HG03342 (cell line): ENCODE measurements at regions not wholly inside any gene's neighbourhood (a gene's known extent, or its start where the extent isn't known, plus 50 kb on each side); places are given as distances from the start of the nearest gene placed in this dataset.
A peak's percentile ranks its signal among the peaks of the same experiment; 100 is the strongest.

Source experiments
- ATAC-seq: cut with Tn5 transposase; IDR thresholded peaks from one replicate; pipeline ENCODE4 v1.9.1; 2021; ENCODE audit warnings: mild to moderate bottlenecking, moderate library complexity; ENCODE audit not compliant: unreplicated experiment

DNA sequence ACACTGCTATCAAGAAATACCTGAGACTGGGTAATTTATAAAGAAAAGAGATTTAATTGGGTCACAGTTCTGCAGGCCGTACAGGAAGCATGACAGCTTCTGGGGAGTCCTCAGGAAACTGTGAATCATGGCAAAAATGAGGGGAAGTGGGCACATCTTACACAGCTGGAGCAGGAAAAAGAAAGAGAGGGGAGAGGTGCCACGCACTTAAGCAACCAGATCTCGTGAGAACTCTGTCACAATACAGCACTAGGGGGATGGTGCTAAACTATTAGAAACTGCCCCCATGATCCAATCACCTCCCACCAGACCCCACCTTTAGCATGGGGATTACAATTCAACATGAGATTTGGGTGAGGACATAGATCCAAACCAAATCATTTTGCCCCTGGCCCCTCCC lies 105.5 kb upstream of the CPLX2 start:
- ATAC-seq, result no peak

DNA sequence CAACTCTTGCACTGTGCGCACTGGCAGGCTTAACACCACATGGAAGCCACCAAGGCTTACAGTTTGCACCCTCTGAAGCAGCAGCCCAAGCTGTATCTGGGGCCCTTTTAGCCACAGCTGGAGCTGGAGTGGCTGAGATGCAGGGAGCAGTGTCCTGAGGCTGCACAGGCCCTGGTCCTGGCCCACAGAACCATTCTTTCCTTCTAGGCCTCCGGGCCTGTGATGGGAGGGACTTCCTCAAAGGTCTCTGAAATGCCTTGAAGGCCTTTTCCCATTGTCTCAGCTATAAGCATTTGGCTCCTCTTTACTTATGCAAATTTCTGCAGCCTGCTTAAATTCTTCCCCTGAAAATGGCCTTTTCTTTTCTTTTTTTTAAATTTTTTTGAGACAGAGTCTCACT lies 104.4 kb upstream of the CPLX2 start:
- ATAC-seq, result no peak

DNA sequence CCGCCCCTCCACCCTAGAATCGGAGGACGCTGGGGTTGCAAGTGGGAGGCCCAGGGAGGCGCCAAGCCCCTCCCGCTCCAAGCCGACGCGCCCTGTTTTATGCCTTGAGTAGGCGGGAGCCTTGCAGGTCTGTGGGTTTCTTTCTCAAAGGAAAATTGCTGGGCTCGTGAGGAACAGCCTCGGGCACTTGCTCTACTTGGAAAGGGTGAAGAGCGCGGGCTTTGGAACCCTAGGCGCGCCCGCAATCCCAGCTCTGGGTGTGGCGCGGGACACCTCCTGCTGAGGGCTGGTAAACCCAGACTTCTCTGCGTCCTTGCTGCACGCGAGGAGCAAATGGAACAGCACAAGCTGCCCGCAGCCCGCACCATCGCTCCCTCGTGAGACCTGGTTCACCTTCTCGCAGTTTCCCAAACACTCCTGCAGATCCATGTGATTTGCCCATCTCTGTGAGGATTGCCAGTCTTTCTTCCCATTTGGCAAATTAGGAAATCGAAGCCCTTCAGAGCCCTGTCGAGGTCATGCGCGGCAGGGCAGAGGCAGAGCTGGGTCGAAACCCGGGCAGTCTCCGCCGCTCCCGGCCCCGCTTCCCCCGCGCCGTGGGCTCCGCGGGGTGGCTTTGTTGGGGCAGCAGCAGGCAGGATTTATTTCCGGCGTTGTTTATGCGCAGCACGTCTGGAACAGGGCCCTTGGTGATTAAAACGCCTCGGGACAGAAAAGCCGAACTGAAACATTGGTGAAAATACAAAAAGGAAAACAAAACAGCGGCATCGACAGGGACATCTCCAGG lies 98.4 kb upstream of the CPLX2 start:
- ATAC-seq, result no peak

DNA sequence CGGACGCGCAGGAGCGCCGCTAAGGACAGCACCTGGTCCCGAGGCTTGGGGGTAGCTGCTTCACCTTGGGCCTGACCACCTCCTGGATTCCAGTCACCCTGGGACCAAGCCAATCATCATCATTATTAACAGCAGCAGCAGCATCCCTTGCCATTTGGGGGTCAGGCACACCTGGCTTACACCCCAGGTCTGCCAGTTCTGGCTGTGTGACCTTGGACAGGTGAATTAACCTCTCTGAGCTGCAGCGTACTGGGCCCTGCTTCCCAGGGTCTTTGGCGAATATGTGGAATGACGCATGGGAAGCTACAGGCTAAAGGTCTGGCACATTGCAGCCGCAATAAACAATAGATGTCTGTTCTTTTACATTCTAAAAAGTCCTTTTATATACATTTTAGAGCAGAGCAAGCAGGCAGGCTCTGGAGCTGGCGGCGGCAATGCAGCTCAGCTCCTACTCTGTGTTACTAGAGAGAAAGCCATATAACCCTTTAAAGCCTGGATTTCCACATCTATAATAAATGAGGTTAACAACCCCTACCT lies 97.8 kb upstream of the CPLX2 start:
- ATAC-seq, result no peak

DNA sequence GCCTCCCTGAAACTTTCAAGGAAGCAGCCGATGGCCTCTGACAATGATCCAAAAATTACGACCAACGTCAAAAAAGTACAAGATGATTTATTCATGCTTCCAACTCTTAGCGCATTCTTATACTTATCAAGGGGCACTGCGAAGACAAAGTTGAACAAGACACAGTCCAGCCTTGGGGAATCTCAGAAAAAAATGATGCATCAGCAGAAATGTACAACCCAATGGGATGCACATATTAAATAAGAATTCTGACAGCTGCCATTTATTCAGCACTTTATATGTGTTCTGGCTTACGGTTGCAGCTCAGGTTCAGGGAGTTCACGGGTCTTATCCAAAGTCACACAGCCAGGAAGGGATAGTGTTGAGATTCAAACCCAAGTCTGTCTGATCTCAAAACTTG lies 96.0 kb upstream of the CPLX2 start:
- no peak for ATAC-seq

DNA sequence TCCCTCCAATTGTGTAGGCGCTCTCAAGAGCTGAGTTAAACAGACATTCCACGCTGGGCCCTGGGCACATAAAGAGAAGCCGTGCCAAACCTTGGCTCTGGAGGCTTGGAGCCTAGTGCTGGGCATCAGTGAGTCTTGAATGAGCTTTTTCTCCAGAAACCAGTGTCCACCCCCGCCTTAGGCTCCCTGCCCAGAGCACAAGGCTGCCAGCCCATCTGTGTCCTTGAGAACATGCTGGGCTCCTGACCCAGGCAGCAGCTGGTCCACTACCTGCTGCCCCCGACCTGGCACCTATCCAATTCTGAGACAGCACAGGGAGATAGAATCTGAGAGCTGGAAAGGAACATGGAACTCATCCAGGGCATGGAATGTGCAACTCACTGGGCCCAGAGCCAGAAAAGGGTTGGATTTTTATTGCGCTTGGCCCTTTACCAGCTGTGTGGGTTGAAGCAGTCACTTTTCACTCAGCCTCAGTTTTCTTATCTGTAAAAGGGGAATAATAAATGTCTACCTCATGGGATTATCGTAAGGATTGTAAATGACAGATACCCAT lies 92.4 kb upstream of the CPLX2 start:
- no peak for ATAC-seq

DNA sequence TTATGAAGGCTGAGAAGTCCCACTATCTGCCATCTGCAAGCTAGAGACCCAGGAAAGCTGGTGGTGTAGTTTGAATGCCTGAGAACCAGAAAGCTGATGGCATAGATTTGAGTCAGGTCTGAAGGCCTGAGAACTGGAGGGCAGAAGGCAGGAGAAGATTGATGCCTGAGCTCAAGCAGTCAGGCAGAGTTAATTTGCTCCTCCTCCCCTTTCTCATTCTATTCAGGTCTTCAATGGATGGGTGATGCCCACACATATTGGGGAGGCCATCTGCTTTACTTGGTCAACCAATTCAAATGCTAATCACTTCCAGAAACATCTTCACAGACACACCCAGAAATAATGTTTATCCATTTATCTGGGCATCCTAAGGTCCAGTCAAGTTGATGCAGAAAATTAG lies 87.6 kb upstream of the CPLX2 start:
- ATAC-seq, result no peak

DNA sequence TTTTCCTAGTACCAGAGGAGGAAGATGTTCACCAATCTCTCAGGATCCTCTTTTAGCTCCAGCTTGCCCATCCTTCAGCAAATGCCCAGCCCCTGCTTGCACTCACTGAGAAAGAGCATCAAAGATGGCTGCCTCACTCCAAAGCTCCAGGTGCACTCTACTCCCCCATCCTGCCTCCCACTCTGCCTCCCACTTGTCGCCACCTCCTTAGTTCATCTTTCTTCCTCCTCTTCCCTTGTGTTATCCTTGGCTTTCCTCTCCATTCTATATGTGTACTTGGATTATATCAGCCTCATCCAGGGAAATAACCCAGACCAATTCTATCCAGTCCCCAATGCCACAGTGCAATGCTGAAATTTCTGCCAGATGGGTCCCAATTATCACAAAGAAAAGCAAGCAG lies 87.1 kb upstream of the CPLX2 start:
- ATAC-seq, result no peak

DNA sequence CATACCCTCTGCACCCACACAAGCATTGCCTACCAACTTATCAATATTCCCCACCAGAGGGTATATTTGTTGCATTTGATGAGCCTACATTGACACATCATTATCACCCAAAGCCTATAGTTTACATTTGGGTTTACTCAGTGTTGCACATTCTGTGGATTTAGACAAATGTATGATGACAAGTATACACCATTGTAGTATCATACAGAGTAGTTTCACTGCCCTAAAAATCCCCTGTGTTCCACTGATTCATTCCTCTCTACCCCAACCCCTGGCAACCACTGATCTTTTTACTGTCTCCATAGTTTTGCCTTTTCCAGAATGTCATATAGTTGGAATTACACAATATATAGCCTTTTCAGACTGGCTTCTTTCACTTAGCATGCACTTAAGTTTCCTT lies 85.7 kb upstream of the CPLX2 start:
- ATAC-seq, result no peak

DNA sequence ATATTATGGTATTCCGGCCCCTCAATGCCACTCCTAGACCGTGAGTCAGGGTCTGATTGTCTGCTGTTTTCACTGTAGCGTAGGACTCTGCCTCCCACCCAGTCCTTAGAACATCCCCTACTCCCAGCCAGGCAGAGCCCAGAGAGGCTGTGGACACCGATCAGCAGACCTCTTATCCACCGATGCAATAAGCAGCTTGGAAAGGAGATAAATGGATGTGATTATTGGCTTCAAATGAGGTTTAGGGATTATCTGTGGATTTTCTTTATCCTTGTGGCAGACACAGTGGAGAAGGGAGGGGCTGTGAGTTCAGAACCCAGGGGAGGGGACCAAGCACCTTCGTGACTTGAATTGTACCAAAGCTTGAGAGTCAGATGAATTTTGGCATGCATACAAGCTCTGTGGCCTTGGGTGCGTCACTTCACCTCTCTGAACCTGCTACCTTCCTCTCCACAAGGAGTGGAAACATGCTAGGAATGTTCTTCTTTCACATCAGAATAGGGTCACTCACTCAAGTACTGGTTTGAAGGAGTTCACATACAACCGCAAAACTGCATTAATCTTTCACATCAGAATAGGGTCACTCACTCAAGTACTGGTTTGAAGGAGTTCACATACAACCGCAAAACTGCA lies 83.1 kb upstream of the CPLX2 start:
- ATAC-seq, result no peak

DNA sequence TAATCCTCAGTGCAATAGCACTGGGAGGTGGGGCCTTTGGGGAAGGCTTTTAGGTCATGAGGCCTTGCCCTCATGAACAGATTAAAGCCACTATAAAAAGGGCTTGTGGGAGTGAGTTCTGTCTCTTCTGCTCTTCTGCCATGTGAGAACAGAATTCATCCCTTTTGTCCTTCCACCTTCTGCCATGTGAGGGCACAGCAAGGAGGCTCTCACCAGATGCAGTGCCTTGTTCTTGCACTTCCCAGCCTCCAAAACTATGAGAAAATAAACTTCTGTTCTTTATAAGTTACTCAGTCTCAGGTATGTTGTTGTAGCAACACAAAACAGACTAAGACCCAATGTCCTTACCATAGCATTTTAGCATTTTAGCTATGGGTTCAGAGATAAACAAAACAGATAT lies 81.7 kb upstream of the CPLX2 start:
- no peak for ATAC-seq

DNA sequence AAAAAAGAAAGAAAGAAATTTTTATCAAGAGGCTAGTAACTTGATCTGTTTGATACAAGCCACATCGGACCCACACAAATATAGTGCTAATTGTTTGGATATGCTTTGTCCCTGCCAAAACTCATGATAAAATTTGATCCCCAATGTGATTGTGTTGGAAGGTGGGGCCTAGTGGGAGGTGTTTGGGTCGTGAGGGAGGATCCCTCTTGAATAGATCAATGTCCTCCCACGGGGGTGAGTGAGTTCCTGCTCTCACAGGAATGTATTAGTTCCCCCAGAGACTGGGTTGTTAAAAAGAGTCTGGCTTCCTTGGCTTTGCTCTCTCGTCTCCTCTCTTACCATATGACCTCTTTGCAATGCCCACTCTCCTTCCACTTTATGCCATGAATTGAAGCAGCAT lies 80.6 kb upstream of the CPLX2 start:
- no peak for ATAC-seq

DNA sequence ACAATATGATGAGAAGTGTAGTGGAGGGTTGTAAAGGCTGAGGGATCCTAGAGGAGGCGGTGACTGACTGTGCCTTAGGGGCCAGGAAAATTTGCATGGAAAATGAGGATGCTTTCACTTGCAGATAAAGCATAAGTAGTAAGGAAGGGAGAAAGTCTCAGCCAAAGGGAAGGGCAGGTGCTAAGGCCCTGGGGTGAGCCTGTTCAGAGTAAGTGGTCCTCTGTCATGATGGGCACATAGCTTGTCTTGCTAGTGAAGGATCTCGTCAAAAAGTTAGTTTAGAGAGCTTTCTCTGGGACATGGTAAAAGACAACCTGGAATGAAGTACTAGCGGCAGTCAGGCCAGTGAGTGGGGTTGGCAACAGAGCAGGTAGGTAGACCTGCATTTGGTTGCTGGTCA lies 75.4 kb upstream of the CPLX2 start:
- no peak for ATAC-seq

DNA sequence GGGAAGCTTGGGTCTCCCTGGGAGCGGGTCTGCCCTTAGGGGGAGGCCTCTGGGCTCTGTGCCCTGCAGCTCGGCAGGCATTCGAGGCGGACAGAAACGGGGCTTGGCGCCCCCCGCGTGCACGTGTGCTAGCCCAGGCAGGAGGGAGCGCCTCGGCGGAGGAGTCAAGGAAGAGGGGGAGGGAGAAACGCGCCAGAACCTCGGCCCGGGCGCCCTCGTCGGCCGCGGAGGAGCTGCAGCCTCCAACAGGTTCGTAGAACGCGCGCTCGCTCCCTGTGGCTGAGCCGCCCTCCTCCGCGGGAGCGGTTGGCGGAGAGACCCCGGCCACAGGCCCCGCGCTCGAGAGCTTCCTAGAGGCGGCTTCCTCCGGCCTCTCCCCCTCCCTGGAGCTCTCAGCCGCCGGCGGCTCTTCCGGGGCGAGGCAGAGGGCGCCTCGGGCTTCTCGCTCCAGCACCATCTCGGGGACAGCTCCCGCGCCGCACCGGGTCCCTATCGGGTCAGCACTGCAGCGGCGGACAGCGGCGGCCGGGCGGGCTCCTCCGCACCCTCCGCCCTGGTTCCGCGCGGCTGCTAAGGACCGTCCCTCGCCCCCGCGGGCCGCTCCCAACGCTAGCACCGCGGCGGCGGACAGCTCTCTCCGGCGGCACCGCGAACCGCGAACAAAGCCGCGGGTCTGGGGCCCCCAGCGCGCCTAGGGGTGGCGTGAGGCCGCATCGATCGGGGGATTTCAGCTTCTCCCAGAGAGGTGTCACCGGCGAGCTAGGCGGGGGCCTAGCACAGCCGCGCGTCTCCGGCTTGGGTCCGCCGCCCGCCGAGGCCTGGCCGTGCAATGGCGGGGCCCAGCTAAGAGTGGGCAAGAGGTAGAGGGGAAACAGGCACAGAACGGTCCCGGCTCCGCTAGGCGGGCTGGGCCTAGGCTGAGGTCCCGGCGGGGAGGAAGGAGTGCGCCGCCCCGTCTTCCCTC lies 74.6 kb upstream of the CPLX2 start:
- ATAC-seq, result peak; percentile 76

DNA sequence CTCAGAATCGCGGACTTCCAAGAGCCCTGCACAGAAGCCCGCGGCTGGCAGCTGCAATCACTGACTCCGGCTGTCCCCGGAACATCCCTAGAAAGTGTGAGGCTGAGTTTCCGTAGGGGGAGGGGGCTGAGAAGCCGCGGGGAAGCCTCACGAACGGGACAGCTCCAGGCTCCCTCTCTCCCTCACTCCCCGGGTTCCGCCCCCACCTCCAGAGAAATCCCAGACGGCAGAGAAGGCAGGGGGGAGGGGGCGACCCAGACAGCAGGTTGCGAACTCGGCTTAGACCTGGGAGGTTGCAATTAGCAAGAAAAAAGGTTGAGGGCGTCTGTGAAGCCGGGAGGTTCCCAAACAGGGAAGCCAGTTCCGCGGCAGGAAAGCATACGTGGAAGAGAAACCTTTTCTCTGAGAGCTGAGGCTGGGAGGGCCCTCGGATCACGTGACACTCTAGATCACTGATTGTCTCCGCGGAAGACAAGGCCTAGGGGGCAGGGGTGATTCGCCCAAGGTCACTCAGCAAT lies 73.8 kb upstream of the CPLX2 start:
- no peak for ATAC-seq

DNA sequence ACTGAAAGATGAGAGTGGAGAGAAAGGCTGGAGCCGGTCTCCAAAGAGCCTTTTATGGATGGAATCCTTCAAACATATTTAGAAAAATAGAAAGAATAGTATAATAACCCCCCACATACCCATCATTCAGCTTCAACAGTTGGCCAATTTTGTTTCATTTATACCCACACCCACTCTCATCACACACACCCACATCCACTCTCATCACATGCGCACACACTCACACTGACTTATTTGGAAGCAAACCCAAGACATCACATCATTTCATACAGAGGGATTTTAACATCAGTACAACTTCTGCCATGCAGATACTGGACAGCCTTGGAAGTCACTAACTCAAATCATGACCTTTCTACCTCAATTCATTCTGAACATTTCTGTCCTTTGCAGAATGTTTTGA lies 72.8 kb upstream of the CPLX2 start:
- no peak for ATAC-seq

DNA sequence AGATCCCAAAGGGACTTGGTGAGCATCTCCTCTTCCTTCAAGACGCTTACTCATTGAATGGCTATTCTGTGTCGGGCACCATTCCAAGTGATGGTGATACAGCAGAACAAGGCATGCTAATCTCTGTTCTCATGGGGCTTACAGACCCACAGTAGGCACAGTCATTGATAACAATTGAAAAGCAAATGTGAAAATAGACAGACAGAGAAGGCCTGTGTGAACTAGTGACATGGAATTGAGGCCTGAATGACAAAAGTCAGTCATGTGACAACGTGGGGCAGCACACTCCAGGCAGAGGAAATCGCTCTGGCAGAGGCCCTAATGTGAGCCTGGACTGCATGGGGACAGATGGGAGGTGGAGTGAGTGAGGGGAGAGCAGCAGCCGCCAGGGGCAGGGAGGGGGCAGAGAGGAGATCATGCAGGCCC lies 70.7 kb upstream of the CPLX2 start:
- no peak for ATAC-seq

DNA sequence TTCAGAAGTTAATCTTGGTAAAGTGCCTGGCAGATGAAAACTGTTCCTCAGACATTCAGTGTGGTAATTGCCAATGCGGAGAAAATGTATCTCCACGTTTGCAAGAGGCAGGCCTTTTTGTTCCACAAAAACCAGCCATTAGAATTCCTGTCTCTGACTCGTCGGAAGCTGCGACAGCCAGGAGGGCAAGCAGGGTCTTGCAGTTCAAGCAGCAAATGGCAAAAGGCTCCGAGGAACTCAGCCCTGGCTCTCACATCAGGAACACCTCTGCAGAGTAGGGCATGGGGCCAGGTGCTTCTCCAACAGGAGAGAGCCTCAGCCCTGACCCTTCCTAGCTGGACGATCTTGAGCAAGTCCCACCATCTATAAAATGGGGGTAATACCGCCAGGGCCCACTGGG lies 69.0 kb upstream of the CPLX2 start:
- no peak for ATAC-seq

DNA sequence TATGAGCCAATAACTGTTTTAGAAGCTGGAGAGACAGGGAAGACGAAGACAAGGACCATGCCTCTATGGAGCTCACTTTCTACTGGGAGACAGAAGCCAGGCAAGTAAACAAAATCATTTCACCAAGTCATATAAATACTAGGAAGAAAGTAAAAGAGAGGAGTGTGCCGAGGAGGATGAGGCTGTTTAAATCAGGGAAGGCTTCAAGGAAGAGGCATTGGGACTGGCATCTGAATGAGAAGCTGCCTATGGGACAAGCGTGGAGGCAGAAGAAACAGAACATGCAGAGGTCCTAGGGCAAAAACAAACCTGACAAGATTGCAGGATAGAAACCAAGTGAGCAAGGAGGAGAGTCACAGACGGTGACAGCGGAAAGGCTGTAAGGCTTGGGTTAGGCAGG lies 68.1 kb upstream of the CPLX2 start:
- ATAC-seq, result no peak

DNA sequence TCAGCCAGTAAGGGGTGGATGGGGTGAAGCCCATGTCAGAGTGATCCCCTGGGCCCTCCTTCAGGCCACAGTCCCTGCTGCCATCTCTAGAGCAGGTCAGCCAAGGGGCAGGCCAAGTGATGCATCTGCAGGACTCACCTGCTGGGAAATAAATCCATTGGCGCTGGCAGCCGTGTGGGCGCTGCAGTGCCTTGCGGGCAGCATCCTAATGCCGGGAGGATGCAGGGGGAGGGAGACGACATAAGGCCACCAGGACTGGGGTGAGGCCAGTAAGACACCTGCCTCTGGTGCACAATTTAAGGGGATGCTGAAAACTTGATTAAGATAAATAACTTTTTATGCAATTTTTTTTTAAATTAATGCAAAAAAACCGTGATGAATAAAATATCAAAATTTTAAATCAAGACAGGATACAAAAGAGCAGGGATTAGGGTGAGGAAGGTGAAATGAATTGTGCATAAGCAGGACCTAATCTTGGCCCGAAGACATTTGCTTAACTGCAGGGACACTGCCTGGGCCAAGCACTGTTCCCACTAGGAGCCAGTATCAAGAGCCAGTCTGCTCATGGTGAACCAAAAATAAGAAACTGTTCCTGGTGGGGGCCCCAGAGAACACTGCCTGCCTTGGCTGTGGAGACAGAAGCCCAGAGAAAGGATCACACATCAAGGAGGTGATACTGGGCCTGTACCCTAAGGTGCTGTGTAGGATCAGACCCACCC lies 67.5 kb upstream of the CPLX2 start:
- ATAC-seq, result no peak
